Fibroblast of skin of scalp (primary cell): ENCODE measurements at regions not wholly inside any gene's neighbourhood (a gene's known extent, or its start where the extent isn't known, plus 50 kb on each side); places are given as distances from the start of the nearest gene placed in this dataset.
"Not testable (repeated sequence)": the region's sequence is repeated elsewhere in the genome, so short reads cannot be mapped to it uniquely, and the experiment has no call there.

ENCODE experiments used
- DNase-seq: peaks from one replicate; pipeline ENCODE4 v3.0.0-alpha.2; 2013

DNA sequence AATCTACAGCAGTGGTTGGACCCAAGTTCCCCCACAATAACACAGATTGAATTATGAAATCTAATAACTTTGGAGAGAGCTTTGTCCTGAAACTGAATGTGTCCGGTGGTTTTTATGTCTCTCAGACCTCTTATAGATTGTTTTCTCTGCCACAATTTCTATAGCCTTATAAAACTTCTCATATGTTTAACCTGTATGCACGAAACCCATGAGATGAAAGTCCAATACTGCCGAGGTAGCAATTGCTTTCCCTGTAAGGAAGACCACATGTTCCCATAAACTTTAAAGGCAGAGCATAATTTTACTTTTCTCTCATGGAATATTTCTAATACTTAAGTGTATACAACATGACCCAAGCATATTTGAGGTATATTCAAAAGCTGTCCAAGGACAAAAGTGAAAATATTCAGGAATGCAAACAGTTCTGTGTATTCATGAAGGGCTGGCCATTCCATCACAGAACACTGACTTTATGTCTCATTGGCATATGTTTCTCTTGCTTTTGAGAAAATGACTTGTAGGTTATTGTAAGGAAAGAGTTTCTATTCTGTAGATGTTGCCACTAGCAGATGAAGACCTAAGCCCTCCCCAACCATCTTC lies 94.4 kb upstream of the TLE4 start:
- peak; percentile 69 for DNase-seq

DNA sequence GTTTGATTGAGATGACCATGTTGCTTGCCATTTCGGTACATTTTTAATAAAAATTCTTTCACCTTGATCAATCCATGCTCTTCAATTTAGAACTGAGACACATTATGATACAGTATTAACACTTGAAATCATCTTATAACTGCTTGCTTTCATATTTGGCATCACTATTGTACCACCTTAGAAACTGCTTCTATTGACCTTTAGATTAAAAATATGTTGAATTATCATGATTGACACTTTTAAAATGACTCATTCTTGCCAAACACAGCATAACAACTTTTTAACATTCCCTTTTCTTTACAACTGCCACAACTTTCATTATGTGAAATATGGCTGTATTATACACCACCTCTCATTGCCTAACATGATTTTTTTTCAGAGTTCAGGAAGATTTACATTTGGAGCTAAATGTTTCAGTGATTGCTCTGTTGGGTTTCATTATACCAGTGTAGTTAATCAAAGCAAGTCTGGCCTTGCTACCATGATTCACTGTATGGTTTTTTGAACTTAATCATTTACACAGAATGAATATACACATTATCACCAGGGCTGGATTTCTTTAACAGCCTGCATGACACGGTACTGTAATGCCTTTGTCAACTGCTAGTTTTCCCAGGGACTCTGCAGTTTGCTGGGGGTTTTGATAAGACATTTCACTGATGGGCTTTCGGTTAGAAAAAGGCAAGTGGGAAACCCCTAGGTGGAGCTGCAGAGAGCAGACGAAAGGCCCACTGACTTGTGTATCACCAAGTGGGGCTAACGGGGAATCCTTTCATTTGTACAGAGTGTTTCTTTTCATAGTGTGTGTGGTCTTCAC lies 93.6 kb upstream of the TLE4 start:
- DNase-seq: peak; percentile 40

DNA sequence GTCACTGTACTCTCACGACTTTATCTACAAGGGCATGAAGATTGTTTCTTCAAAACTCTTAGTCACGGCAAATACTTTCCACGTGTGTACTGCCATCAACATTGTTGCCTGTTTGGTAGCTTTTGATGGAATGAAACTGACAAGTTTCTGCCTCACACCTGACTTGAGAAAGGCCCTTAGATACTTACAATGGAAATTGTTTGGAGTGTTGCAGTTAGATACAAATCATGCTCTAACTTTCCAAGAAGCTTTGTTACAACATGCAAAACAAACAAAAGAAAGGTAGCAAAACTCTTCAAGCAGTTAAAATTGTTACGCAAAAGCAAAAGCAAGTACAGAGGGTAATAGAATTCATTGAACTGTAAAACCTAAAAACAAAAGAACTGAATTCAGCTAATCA lies 91.1 kb upstream of the TLE4 start:
- DNase-seq: no peak

DNA sequence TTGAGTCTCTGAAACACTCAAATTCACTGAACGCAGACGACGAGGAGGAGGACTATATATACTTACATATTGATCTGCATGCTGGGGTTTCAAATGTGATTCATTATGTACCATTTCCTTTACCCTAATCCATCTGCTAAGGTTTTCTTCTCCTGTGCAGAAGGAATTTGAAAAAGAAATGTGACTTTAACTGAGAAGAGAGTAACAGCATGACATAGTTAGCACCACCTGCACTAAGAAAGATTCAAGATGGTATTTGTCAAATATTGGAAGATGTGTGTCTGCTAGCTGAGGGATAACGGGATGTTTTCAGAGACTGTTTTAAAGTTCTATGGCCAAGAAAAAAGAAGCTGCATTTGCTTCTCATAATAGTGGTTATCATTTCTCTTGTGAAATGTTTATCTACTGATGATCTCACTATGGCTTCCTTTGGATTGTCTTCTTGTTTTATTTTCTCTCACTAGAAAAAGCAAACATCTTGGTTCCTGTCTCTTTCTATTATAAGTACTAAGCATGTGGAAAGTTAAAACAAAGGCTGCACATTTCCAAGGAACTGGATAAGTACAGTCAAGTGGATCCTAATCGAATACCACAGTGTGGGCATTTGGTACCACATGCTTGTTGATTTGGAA lies 89.8 kb upstream of the TLE4 start:
- no peak for DNase-seq

DNA sequence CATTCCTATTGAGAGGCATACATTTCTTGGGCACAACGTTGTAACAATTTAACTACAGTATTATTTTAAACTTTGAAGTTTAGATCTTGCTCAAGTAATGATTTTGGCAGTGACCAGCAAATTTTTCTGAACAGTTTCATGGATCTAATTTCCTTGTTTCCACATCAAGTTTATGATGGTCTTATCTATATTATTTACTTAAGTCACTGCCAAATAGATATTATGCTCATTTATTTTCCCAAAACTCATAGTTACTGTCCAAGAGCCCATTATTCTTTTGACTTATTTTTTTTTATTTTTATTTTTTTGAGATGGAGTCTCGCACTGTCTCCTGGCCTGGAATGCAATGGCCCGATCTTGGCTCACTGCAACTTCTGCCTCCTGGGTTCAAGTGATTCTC lies 86.5 kb upstream of the TLE4 start:
- no peak for DNase-seq

DNA sequence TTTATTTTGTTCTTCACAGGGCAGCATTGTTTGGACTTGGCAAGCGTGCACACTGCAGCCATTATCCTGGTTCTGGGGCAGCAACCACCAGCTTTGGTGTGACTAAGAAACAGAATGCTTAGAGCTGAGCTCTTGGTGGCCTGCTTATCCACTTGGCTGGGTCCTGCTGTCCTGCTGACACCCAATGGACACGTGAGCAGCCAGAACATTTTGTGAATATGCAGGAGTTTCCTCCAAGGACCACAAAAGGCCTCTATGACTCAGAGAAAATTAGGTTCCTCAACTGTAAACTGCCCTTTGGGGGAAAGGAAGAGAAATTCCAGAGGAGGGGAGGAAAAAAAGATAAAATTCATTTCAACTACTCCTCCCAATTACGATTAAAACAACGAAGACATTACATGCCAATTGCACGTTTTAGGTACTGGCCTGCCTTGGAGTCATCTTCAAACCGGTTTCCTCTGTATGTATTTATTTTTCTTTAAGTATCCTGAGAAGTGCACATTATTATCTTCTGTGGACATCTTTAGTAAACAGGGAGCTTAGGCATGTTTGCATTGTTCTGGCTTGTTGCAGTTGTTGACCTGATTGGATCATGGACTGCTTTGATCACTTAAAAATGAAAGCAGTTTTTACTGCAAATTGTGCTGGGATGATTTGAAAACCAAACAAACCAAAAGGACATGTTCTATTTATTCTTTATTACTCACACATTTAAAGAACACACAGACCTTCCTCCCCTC lies 82.3 kb upstream of the TLE4 start:
- peak; percentile 47 for DNase-seq

DNA sequence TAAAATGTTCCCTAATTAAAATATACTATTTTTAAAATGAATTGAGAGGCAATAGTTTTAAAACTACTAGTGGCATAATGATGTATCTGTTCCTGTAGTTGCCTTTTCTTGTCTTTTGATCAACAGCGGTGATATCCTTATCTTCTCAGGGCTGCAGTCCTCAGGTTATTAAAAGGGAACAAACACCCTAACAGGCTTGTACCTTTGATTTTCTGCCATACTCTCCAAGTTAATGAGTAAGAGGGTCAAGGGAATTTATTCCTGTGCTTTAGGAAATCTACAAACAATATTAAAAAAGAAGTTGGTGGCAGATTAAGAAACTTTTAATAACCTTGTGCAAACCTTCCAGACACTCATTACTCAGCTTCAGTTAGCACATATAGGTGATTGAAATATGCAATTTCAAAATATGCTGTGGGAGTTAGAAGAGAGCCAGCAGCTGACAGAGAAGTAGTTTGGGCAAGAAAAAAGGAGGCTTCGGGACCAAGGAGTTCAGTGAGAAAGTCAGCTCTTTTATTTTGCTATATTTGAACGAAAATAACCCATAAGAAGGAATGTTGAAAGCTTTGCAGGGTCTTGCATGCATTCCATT lies 81.0 kb upstream of the TLE4 start:
- no peak for DNase-seq

DNA sequence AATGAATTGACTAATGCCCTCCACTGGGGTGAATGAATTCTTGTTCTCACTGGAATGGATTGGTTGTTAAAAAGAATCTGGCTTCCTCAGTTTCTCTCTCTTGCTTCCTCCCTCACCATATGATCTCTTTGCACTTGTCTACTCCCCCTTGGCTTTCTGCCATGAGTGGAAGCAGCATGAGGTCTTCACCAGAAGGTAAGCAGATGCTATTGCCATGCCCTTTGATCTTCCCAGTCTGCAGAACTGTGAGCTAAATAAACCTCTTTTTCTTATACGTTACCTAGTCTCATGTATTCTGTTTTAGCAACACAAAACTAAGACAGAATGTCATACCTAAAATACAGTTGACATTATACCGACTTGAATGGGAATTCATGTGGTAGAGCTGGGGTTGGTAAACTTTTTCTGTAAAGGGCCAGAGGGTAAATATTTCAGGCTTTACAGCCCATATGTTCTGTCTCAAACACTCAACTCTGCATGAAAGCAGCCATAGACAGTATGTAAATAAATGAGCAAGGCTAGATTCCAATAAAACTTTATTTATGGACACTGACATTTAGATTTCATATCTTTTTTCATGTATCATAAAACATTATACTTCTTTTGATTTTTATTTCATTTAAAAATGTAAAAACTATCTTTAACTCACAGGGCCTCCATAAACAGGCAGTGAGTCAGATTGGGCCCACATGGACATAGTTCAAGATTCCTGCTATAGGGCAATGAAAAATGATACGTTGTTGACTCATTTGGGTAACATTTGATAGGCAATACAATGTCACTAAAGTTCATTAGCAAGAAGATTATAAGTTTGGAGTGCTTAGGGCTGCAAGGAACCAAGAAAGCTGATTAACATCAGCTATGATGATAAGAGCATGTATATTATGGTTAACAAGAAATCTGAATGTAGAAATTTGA lies 79.4 kb upstream of the TLE4 start:
- no peak for DNase-seq

DNA sequence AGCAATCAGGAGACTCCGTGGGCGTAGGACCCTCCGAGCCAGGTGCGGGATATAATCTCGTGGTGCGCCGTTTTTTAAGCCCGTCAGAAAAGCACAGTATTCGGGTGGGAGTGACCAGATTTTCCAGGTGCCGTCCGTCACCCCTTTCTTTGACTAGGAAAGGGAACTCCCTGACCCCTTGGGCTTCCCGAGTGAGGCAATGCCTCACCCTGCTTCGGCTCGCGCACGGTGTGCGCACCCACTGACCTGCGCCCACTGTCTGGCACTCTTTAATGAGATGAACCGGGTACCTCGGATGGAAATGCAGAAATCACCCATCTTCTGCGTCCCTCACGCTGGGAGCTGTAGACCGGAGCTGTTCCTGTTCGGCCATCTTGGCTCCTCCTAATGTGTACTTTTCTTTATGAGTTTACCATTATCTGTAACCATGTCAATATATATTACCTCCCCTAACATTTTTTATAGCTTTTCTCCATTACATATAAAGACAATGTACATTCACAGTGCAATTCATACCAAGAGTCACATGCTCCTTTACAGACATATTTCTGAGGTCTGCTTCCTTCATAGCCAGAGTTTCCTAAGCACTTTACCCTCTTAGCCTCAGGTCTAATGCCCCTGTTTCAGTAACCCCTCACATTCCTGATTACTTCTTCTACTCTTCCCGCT lies 71.4 kb upstream of the TLE4 start:
- DNase-seq: not testable (repeated sequence)

DNA sequence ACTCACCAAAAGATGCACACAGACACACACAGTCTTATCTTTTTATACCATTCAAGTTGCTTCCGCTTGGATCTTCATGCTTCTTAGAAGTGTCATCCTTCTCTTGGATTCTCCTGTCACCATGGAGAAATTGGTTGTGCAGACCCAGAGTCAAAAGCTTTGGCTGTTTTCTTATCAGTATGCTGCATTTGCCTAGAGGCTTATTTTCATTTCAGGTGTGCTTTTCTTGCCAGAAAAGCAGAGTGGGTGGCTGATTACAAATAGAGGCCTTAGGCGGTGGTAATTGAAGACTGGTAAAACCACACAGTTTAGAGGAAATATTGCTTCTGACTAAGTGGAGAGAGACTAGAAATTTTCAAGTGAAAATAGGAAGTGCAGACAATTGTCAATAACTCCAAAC lies 70.2 kb upstream of the TLE4 start:
- DNase-seq: no peak

DNA sequence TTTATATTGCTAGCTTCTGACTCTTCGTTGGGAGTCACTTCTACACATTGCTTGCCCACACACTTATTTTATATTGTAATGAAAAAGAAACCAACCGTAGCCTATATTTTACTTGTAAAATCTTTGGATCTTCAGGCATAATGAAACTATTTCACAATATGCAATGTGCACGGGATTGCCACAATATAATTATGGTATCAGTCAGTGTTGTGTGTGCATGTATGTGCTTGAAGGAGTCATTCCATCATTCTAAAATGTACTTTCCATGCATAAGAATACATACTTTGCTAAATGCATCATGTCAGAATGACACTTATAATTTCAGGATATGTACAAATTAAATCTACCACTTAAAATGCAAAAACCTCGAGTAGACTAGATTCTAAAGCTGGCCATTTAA lies 64.0 kb upstream of the TLE4 start:
- DNase-seq: no peak

DNA sequence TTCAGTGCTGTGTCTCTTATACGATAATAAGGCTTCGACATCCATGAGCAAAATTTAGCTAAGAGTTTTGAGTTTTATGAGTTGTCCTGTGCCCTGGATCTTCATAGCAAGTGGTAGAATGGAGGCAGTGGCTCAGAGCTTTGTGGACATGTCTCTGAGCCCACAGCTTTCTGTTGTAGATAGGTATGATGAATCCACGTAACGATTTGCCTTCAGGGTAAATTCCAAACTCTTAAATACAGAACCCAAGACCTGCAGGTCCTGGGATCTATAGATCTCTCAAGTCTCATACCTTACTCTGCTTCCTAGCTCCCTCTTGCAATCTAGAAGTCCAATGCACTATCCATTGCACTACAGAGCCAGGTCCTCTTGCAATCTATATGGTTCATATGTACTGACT lies 59.5 kb upstream of the TLE4 start:
- DNase-seq: no peak
